H1 (cell line): ENCODE measurements at regions not wholly inside any gene's neighbourhood (a gene's known extent, or its start where the extent isn't known, plus 50 kb on each side); places are given as distances from the start of the nearest gene placed in this dataset.

ENCODE experiments used
- CEBPB ChIP-seq: IDR thresholded peaks from 2 replicates; pipeline ENCODE4 v1.6.1; 2012; ENCODE audit warnings: low read depth, low read length
- CTCF ChIP-seq, 3 experiments: IDR thresholded peaks; 1 replicate in 2 of 3; 2 replicates in 1 of 3; pipeline versions ENCODE4 v1.5.1 to v1.6.1; 2011; ENCODE audit warnings: low read length in 3 of 3, mild to moderate bottlenecking in 3 of 3, inconsistent platforms in 2 of 3, low read depth in 1 of 3, moderate library complexity in 1 of 3; ENCODE audit not compliant: insufficient read depth in 1 of 3; ENCODE audit errors: control extremely low read depth in 1 of 3
- EGR1 ChIP-seq: IDR thresholded peaks from 2 replicates; pipeline ENCODE4 v1.6.1; 2011; ENCODE audit warnings: low read depth, low read length, borderline replicate concordance
- GABPA ChIP-seq: IDR thresholded peaks from 2 replicates; pipeline ENCODE4 v1.6.1; 2011; ENCODE audit warnings: mild to moderate bottlenecking, low read length, moderate library complexity, borderline replicate concordance; ENCODE audit not compliant: insufficient read depth
- POLR2A ChIP-seq, 2 experiments: IDR thresholded peaks; 1 replicate in 1 of 2; 2 replicates in 1 of 2; pipeline ENCODE4 v1.6.1; 2011; ENCODE audit warnings: low read depth in 2 of 2, low read length in 2 of 2, mild to moderate bottlenecking in 2 of 2; ENCODE audit errors: control extremely low read depth in 1 of 2
- POLR2AphosphoS5 ChIP-seq: IDR thresholded peaks from 2 replicates; pipeline ENCODE4 v1.6.1; 2011; ENCODE audit warnings: low read depth, low read length
- POU5F1 ChIP-seq: IDR thresholded peaks from 2 replicates; pipeline ENCODE4 v1.6.1; 2011; ENCODE audit warnings: low read depth, mild to moderate bottlenecking, low read length, moderate library complexity
- RNF2 ChIP-seq: fragments of 200-900, 300-1000 bp; sonication (generic); IDR thresholded peaks from 2 replicates; pipeline ENCODE4 v1.7.1; 2016; ENCODE audit warnings: borderline replicate concordance, low read depth, mild to moderate bottlenecking, antibody characterized with exemption, low read length; ENCODE audit not compliant: poor library complexity, severe bottlenecking; ENCODE audit errors: missing control alignments
- RXRA ChIP-seq: IDR thresholded peaks from 2 replicates; pipeline ENCODE4 v1.6.1; 2011; ENCODE audit warnings: low read depth, mild to moderate bottlenecking, low read length, moderate library complexity; ENCODE audit not compliant: insufficient read depth
- SIX5 ChIP-seq: IDR thresholded peaks from 2 replicates; pipeline ENCODE4 v1.6.1; 2011; ENCODE audit warnings: mild to moderate bottlenecking, low read depth, low read length
- SUZ12 ChIP-seq: fragments of 200-600 bp; sonication (generic); IDR thresholded peaks from 2 replicates; pipeline ENCODE4 v1.6.1; 2012; ENCODE audit warnings: mild to moderate bottlenecking, inconsistent platforms, low read length, moderate library complexity, mixed read lengths
- TCF12 ChIP-seq: IDR thresholded peaks from 2 replicates; pipeline ENCODE4 v1.6.1; 2011; ENCODE audit warnings: low read depth, mild to moderate bottlenecking, low read length
- TF ChIP-seq, protein P1 (sequence below): fragments of 300-600 bp; sonication (generic); IDR thresholded peaks from 2 replicates; pipeline ENCODE4 v1.7.1; 2012; ENCODE audit warnings: low read length, moderate library complexity, mild to moderate bottlenecking, inconsistent platforms; ENCODE audit not compliant: insufficient replicate concordance
- TF ChIP-seq, protein P2 (sequence below): IDR thresholded peaks from 2 replicates; pipeline ENCODE4 v1.6.1; 2012; ENCODE audit warnings: inconsistent platforms

- TF ChIP-seq CTCF (IDR thresholded peaks at IDR 0.05; ENCODE audit: control extremely low read depth in 1 of 3, insufficient read depth in 1 of 3, low read depth in 1 of 3, low read length in 3 of 3): no peak
- TF ChIP-seq, protein P1, sequence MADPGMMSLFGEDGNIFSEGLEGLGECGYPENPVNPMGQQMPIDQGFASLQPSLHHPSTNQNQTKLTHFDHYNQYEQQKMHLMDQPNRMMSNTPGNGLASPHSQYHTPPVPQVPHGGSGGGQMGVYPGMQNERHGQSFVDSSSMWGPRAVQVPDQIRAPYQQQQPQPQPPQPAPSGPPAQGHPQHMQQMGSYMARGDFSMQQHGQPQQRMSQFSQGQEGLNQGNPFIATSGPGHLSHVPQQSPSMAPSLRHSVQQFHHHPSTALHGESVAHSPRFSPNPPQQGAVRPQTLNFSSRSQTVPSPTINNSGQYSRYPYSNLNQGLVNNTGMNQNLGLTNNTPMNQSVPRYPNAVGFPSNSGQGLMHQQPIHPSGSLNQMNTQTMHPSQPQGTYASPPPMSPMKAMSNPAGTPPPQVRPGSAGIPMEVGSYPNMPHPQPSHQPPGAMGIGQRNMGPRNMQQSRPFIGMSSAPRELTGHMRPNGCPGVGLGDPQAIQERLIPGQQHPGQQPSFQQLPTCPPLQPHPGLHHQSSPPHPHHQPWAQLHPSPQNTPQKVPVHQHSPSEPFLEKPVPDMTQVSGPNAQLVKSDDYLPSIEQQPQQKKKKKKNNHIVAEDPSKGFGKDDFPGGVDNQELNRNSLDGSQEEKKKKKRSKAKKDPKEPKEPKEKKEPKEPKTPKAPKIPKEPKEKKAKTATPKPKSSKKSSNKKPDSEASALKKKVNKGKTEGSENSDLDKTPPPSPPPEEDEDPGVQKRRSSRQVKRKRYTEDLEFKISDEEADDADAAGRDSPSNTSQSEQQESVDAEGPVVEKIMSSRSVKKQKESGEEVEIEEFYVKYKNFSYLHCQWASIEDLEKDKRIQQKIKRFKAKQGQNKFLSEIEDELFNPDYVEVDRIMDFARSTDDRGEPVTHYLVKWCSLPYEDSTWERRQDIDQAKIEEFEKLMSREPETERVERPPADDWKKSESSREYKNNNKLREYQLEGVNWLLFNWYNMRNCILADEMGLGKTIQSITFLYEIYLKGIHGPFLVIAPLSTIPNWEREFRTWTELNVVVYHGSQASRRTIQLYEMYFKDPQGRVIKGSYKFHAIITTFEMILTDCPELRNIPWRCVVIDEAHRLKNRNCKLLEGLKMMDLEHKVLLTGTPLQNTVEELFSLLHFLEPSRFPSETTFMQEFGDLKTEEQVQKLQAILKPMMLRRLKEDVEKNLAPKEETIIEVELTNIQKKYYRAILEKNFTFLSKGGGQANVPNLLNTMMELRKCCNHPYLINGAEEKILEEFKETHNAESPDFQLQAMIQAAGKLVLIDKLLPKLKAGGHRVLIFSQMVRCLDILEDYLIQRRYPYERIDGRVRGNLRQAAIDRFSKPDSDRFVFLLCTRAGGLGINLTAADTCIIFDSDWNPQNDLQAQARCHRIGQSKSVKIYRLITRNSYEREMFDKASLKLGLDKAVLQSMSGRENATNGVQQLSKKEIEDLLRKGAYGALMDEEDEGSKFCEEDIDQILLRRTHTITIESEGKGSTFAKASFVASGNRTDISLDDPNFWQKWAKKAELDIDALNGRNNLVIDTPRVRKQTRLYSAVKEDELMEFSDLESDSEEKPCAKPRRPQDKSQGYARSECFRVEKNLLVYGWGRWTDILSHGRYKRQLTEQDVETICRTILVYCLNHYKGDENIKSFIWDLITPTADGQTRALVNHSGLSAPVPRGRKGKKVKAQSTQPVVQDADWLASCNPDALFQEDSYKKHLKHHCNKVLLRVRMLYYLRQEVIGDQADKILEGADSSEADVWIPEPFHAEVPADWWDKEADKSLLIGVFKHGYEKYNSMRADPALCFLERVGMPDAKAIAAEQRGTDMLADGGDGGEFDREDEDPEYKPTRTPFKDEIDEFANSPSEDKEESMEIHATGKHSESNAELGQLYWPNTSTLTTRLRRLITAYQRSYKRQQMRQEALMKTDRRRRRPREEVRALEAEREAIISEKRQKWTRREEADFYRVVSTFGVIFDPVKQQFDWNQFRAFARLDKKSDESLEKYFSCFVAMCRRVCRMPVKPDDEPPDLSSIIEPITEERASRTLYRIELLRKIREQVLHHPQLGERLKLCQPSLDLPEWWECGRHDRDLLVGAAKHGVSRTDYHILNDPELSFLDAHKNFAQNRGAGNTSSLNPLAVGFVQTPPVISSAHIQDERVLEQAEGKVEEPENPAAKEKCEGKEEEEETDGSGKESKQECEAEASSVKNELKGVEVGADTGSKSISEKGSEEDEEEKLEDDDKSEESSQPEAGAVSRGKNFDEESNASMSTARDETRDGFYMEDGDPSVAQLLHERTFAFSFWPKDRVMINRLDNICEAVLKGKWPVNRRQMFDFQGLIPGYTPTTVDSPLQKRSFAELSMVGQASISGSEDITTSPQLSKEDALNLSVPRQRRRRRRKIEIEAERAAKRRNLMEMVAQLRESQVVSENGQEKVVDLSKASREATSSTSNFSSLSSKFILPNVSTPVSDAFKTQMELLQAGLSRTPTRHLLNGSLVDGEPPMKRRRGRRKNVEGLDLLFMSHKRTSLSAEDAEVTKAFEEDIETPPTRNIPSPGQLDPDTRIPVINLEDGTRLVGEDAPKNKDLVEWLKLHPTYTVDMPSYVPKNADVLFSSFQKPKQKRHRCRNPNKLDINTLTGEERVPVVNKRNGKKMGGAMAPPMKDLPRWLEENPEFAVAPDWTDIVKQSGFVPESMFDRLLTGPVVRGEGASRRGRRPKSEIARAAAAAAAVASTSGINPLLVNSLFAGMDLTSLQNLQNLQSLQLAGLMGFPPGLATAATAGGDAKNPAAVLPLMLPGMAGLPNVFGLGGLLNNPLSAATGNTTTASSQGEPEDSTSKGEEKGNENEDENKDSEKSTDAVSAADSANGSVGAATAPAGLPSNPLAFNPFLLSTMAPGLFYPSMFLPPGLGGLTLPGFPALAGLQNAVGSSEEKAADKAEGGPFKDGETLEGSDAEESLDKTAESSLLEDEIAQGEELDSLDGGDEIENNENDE: no peak
- TF ChIP-seq, protein P2, sequence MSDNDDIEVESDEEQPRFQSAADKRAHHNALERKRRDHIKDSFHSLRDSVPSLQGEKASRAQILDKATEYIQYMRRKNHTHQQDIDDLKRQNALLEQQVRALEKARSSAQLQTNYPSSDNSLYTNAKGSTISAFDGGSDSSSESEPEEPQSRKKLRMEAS: no peak
- no peak for TF ChIP-seq TCF12
- no peak for TF ChIP-seq POU5F1
- no peak for TF ChIP-seq POLR2AphosphoS5
- TF ChIP-seq EGR1: no peak
- TF ChIP-seq GABPA: no peak
- TF ChIP-seq RXRA: no peak
- TF ChIP-seq CEBPB: no peak
- no peak for TF ChIP-seq SIX5
- no peak for TF ChIP-seq SUZ12
- no peak for TF ChIP-seq RNF2
- no peak for TF ChIP-seq POLR2A (IDR thresholded peaks at IDR 0.05; ENCODE audit: control extremely low read depth in 1 of 2, low read depth in 2 of 2, low read length in 2 of 2)
Measured at GRCh38 chr10:7030134-7030855, 380.5 kb downstream of the SFMBT2 start.
